ENCODE measurements at regions not wholly inside any gene's neighbourhood (a gene's known extent, or its start where the extent isn't known, plus 50 kb on each side); places are given as distances from the start of the nearest gene placed in this dataset.

DNA sequence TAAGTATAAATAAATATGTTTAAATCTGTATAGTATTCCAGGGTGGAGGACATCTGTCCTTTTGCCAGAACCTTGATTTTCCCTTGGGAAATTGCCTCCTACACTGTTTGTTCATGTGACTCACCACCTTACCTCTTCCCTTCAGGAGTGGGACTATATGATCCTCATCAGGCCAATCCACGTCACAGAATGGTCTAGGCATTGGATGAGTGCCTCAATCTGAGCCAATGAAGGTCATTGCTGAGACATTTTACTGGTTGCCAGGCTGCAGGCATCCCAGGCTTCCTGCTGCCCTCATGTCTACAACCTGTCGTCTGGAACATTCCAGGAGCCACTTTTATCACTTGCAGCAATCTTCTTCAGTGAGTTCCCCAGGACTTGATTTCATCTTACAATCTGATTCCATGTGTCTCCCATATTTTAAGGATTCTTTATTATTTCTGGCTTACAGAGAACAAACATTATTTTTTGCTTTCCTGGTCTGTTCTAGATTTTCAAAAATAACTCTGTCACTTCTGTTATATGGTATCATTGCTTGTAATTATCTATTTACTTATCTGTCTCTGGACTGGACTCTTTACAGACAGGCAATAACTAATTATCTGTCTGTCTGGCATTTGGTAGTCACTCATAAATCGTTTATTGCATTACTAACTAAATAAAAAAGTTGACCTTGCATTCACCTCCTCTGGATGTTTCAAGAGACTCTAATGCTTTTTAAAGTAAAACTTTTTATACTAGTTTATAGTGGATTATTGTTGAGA lies 107.3 kb upstream of the APC start:
- FAIRE-seq, result no peak

DNA sequence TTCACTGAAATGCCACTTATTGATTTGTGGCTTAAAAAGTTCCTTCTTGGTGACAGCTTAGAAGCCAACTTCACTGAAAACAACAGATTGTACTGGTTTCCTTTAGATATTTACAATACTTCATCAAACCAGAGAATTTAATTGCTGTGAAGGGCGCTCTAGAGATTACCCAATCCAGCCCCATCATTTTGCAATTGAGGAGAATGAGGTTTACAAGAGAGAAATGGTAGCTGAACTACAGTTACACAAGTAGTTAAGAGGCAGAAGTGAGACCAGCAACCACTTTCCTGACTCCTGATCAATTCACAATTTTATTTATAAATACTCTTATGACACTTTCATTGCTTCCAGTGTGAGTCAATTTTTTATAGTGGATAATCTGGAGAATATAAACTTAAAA lies 103.5 kb upstream of the APC start:
- FAIRE-seq, result no peak

DNA sequence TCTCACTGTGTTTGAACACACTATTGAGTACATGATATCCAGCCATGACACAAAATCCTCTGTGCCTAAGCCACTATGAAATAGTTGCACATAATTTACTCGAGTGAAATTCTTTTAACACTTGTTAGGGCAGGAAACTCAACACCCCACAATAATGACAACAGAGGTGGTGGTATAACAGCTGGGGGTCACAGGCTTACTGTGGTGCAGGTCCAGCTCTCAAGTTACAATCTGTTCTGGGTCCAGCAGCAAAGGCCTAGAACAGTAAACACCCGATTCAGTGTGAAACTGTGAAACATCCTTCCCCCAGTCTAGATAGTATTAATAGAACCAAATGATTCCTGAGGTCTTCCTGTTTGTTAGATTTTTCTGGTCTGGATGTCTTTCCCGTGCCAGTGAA lies 102.9 kb upstream of the APC start:
- FAIRE-seq, result no peak

DNA sequence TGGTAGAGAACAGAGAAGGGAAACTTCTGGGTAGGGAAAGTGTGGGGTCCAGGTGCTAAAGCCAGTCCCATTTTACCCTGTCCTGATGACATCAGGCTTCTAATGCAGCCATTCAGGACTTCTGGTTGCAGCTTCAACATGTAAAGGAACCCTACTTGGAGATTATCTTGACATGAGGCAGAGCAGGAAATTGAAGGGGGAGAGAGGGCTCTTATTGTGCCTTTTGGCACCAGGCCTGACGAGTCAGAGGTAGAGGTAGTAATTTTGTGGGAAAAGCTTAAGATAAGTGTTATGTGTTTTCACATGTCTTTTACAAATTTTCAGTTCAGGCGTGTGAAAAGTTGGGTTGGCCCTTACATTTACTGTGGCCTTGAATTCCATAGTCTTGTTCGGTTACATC lies 102.4 kb upstream of the APC start:
- no peak for FAIRE-seq

DNA sequence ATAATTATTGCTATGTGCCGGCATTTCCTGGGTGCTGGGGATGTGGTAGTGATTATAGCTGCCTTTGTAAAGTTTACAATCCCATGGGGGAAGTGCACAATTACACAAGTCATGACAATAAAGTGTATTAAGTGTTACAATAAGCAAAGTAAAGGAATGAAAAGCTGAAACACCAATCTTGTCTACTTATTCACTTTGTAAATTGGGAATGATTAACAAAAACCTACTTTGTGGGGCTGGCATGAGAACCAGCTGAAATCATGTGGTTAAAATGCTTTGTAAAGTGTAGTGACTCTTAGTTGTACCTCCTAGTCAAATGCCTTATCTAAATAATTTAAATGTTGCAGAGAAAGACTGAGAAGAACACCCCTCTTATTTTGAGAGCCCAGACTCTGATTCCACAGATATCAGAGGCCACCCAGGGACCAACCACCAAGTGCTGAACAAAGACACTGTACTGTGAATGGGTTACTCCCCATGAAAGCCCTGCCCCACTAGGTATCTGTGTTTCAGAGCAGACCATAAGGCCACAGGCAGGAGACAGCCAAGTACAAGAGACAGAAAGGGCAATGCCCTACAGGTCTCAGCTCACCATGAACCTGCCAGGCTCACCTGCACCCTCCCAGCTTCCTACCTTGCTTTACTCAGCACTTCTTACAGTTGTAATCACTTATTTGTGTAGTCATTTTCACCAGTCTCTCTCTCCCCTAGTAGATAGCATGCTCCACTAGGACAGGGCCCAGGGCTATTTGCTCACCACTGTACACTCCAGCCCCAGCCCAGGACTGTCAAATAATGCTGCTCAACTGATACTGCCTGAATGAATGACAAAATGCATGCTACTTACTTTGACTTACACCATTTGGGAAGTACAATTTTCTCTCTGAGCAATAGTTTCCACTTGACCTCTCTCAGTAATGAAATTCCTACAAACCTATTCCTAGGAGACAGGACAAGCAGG lies 101.6 kb upstream of the APC start:
- no peak for FAIRE-seq

DNA sequence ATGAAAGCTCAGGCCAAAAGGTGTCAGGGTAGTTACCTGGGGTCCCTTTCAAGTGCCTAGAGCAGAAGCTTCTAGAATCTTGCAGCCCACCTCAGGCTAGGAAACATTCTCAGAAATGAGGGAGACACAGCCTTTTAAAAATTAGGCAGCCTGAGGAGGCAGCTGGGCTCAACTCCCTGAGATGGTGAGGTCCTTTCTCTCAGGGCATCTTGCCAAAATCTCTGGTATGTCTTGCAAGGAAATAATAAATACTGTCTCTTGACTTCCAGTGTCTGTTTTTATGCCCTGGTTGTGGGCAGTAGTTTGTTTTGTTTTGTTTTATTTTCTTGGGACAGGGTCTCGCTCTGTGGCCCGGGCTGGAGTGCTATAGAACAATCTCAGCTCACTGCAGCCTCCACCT lies 100.9 kb upstream of the APC start:
- FAIRE-seq, result no peak

DNA sequence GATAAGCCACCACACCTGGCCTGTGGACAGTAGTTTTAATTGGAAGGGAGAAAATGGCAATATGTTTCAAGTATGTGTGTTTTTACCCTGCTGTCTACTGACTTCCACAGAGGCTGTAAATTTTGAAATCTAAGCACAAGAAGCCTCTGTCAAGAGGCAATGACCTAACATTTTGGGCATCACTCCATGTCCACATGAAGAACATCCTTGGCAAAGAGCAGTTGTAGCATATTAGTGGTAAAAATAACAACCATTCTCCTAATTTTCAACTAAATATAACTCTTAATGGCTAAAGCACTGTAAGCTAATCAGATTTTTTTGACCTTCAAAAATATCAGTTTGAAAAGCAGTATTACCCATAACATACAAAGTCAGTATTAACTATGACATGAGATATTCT lies 100.3 kb upstream of the APC start:
- FAIRE-seq, result no peak

DNA sequence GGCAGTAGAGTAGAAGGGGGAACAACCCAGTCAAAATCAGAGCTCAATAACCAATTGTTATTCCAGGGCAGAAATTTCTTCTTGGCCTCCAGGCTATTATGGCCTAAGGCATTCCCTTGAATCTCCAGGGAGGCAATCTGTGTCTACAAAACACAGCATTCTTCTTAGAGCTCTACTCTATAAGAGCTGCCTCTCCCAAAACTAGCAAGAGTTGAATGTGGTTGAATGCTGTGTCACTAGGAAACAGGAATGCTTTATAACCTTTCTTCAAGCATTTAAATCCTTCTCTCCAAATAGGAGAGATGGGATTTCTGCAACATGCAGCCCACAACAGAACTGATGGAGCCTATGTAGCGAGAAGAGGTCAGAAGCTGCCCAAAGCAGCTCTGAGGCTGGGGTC lies 97.1 kb upstream of the APC start:
- no peak for FAIRE-seq

DNA sequence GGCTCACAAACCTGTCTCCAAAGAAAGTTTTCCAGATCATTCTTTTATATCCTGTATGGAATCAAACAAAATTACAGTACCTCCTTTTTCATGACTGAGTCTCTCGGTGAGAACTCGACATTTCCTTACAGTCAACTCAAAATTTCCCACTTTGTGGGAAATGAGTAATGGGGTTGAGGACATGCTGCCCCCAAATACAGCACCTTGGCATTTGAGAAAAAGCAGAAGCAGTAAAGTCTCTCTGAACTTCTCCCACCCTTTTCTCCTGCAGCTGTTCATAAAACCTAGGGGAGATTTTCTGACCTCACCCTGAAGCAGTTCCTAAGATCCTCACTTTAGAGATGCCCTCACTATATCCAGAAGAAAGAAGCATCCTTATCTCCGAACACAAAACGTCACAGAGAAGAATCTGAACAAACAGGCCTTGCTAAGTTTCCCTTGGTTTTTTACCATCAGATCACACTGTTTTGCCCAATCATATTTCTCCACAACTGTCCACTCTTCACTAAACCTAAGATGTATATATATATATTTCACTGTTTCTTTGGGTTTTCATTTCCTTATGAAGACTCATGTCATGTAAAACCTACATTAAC lies 96.1 kb upstream of the APC start:
- no peak for FAIRE-seq

DNA sequence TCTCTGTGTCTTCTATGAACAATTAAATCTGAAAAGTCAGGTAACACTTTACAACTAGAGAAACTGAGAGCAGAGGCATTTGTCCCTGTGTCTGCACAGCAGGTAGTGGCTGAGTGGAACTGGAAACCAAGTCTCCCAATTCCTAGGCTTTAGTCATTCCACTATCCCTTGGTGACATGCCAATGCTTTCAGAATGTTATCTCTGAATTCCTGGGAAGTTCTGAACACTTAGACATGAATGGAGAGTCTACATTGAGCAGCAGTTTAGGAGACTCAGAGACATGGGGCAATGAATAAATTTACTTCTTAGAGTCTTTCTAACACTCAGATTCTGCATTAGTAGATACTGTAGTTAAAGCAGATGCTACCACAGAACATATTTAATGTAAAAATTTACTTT lies 94.8 kb upstream of the APC start:
- FAIRE-seq, result no peak

DNA sequence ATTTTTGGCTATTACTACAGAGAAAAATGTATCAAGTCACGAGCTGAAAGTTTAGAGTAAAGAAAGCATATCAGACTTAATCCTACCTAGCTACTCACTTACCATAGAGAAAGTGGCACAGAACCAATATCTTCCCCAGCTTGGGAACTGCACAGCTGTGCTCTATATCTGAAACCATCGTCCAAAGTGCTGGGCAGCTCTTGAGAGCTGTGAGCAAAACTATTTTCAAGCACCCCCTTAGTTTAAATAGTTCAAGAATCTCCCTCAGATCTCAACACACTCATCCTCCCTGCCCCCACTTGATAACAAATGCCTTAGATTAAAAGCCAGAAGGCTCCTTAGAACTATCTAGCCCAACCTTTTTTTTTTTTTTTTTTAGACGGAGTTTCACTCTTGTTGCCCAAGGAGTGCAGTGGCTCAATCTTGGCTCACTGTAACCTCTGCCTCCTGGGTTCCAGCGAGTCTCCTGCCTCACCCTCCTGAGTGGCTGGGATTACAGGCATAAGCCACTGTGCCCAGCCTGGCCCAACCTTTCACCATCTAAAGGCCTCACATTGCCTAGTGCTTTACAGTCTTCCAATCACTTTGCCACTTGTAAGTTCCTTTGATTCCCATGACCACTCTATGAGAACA lies 94.2 kb upstream of the APC start:
- no peak for FAIRE-seq

DNA sequence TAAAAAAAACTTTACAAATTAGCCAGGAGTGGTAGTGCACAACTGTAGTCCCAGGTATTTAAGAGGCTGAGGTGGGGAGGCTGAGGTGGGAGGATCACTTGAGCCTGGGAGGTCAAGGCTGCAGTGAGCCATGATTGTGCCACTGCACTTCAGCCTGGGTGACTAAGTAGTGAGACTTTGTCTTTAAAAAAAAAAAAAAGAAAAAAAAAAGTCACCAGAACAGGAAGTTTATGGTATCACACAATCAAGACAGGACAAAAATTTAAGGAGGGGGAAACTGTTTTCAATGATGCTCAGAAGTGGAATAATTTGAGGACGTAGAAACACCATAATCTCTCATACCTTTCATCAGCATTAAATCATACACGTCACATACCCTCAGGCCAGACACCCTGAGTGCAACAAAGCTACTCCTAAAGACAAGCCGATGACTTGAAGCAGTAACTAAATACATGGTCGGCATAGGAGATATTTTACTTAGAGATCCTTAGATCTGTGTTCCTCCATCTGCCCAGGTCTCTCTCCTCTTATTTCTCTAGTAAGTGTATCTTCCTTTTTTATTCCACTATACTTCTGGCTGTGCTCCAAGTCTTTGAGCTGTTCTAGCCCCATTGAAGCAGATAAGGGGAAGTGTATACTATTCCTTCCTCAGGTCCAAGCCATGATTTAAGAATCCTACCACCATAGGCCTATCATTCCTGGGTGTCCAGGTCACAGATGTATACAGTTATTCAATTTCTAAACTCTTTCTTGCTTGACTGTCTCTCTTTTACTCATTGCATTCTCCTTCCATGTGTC lies 91.3 kb upstream of the APC start:
- no peak for FAIRE-seq

DNA sequence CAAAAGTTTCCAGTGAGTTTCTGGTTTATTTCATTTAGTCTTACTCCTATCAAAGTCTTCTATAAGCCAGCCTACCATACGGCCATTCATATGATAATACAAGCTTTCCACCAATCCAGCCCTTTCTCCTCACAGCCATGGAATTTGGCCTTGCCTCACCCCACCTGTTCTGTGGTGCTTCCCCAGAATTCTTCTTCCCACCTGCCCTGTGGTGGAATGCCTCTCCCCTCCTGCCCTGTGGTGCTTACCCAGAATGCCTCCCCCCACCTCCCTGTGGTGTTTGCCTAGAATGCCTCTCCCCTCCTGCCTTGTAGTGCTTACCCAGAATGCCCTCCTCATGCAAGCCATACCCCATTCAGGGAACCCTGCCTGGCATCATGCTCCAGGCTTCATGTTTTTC lies 90.3 kb upstream of the APC start:
- FAIRE-seq, result no peak

DNA sequence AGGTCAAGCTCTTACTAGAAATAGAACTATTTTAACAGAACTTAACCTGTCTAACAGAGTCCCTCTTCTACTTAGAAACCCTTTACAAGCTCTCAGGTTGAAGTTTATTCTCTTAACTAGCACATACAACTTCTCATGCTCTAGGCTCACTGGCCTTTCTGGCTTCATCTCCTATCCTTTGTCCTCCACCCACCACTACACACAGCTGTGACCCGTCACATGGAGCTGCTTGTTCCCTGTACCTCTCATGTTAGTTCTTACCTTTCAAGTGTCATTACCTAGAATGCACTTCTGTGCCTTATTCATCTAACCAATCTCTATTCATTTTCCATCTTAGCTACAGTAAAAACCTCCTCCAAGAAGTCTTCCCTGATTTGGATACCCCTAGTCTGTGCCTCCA lies 89.4 kb upstream of the APC start:
- FAIRE-seq, result no peak

DNA sequence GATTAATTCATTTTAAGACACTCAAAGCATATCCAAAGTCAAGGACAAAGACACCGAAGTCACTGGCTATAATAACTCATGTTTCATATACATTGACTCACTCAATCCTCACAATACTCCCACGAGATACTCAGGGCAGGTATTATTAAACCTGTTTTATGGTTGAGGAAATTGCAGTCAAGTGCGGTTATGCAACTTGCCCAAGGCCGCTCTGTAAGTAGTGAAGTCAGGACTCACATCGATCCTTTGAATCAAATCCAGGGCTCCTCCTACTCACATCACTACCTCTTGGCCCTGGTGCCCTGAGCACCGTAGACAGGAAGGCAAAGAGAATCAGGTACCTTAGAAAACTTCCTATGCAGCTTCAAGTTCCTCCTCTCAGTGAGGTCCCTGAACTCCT lies 87.8 kb upstream of the APC start:
- FAIRE-seq, result no peak

DNA sequence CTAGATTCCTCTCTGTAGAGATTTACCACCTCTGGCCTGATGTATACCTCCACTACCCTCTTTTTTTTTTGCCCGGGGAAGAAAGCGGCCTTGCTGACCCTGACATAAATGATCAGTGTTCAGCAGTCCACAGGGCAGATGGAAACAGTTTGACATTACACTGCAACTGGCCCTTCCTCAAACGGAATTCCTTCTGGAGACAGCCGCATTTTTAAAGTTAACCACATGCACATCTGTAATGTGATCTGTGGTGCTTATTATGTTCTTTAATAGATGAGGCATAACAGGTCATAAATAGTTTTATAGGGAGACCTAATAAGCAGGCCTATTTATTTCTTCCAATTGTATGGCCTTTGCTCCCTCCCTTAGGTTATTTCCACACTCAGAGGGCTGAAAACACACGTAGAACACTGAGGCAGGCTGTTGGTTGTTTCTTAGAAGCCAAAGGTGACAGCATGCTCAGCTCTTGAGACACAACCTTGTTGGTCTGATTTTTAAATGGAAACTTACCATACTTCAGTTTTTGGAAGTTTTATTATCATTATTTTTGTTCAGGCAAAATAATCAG lies 84.0 kb upstream of the APC start:
- no peak for FAIRE-seq

DNA sequence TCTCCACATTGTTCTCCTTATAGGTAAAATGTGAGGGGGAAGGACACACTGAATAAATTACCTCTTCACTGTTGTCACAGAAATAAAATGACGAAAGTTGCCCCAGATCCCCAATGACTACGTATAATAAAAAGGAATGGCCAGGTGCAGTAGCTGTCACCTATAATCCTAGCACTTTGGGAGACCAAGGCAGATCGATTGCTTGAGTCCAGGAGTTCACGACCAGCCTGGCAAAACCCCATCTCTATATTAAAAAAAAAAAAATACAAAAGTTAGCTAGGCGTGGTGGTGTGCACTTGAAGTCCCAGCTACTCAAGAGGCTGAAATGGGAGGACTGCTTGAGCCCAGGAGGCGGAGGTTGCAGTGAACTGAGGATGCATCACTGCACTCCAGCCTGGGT lies 82.2 kb upstream of the APC start:
- FAIRE-seq, result no peak

DNA sequence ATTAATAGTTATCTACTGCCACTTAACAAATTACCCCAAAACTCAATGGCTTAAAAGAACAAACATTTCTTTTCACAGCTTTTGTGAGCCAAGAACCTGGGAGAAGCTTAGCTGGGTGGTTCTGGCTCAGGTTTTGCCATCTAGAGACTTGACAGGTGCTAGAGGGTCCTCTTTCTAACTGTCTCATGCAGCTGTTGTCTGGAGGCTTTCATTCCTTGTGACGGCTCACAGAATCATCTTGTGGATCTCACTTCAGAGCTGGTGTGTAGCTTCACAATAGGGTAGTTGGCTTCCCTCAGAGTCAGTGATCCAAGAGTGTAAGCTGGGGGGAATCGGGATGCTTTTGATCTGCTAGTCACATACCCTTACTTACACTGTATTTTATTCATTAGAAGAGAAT lies 81.2 kb upstream of the APC start:
- no peak for FAIRE-seq

DNA sequence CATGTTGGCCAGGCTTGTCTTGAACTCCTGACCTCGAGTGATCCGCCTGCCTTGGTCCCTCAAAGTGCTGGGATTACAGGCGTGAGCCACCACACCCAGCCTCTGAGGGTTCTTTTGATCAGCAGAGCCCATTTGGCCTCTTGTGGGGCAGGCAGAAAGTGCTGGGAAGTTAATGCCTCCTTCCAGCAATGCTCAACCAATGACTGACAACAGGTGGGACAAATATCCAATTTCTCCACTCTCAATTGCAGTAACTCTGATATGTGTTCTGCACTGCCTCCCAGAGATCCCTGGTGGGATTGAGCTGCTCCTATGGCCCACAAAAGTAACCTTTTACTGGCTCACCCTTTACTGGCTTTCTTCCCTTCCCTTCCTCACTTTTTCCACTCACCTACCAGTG lies 79.9 kb upstream of the APC start:
- no peak for FAIRE-seq

DNA sequence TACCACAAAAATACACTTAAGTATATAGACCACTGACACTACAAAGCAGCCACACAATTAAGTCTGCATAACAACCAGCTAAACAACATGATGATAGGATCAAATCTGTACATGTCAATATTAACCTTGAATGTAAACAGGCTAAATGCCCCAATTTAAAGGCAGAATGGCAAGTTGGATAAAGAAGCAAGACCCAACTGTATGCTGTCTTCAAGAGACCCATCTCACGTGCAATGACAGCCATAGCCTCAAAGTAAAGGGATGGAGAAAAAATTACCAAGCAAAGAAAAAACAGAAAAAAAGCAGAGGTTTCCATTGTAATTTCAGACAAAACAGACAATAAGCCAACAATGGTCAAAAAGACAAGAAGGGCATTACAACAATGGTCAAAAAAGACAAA lies 77.3 kb upstream of the APC start:
- no peak for FAIRE-seq

DNA sequence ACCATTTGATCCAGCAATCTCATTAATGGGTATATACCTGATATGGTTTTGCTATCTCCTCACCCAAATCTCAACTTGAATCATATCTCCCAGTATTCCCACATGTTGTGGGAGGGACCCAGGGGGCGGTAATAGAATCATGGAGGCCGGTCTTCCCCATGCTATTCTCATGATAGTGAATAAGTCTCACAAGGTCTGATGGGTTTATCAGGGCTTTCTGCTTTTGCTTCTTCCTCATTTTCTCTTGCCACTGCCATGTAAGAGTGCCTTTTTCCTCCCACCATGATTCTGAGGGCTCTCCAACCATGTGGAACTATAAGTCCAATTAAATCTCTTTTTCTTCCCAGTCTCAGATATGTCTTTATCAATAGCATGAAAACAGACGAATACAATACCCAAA lies 74.5 kb upstream of the APC start:
- no peak for FAIRE-seq

DNA sequence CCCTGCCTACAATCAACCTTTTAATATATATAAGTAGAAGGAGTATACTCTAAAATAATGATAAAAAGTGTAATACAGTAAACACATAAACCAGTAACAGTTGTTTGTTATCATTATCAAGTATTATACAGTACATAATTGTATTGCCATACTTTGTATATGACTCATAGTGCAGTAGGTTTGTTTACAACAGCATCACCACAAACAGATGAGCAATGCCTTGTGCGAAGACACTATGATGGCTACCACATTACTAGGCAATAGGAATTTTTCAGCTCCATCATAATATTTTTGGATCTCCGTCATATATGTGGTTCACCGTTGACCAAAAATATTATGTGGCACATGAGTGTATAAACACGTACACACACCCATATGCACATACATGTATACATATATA lies 69.7 kb upstream of the APC start:
- no peak for FAIRE-seq
